K562 (cell line): ENCODE measurements at regions not wholly inside any gene's neighbourhood (a gene's known extent, or its start where the extent isn't known, plus 50 kb on each side); places are given as distances from the start of the nearest gene placed in this dataset.

Experiments
- CTCF ChIP-seq, 3 experiments: IDR thresholded peaks in 2 of 3; conservative IDR thresholded peaks in 1 of 3; 2 replicates each; pipeline ENCODE4 v1.5.1; 2011 to 2012; ENCODE audit warnings: low read length in 3 of 3, mild to moderate bottlenecking in 3 of 3, control low read depth in 2 of 3, improper control_type of control experiment in 1 of 3, inconsistent platforms in 1 of 3, low read depth in 1 of 3, mixed read lengths in 1 of 3, moderate library complexity in 1 of 3; ENCODE audit not compliant: insufficient read depth in 2 of 3
- ZNF668 ChIP-seq: fragments of 250-450 bp; sonication (Bioruptor Pico); IDR thresholded peaks from 2 replicates; pipeline ENCODE4 v1.8.0; 2022; ENCODE audit warnings: mild to moderate bottlenecking, inconsistent platforms
- ZNF830 ChIP-seq: fragments of 250-450 bp; sonication (Bioruptor Pico); IDR thresholded peaks from 2 replicates; pipeline ENCODE4 v1.5.0; 2021; ENCODE audit warnings: mild to moderate bottlenecking

- TF ChIP-seq ZNF830 (CRISPR knock-in tag) (no peak), ZNF668 (CRISPR knock-in tag) (no peak), CTCF (IDR thresholded peaks at IDR 0.05 in 2 of 3, conservative IDR thresholded peaks at IDR 0.05 in 1 of 3; ENCODE audit: insufficient read depth in 2 of 3, low read depth in 1 of 3, low read length in 3 of 3) (no peak)
These were observed 221.5 kb upstream of the TOPAZ1 start for GRCh38 chr3:44020143-44020542.
